Tibial nerve (tissue), 4 donors: ENCODE measurements at regions not wholly inside any gene's neighbourhood (a gene's known extent, or its start where the extent isn't known, plus 50 kb on each side); places are given as distances from the start of the nearest gene placed in this dataset.

Experiments
- CTCF ChIP-seq, 5 experiments: fragments of 200-600 bp in 3 of 5; fragments of 450-650 bp in 2 of 5; sonication (generic) in 3 of 5; IDR thresholded peaks; one replicate each; pipeline ENCODE4 v1.5.1; 2016 to 2019; ENCODE audit warnings: antibody characterized with exemption in 5 of 5, mild to moderate bottlenecking in 3 of 5, moderate library complexity in 2 of 5
- EP300 ChIP-seq, 2 donors: sonication (generic); formaldehyde crosslinking; IDR thresholded peaks; one replicate each; pipeline ENCODE4 v1.6.1; 2017; ENCODE audit warnings: antibody characterized with exemption in 2 of 2, mild to moderate bottlenecking in 1 of 2
- POLR2A ChIP-seq, 2 donors: fragments of 450-650 bp; IDR thresholded peaks; one replicate each; pipeline ENCODE4 v1.6.1; 2017; ENCODE audit warnings: antibody characterized with exemption in 2 of 2, mild to moderate bottlenecking in 2 of 2, moderate library complexity in 2 of 2

- no peak for TF ChIP-seq CTCF (IDR thresholded peaks at IDR 0.05)
- no peak for TF ChIP-seq POLR2A (IDR thresholded peaks at IDR 0.05)
- TF ChIP-seq EP300 (IDR thresholded peaks at IDR 0.05): no peak
Observed at GRCh38 chr11:114785820-114786219, 107.5 kb downstream of the NXPE2 start.
